HepG2 (cell line): ENCODE measurements at regions not wholly inside any gene's neighbourhood (a gene's known extent, or its start where the extent isn't known, plus 50 kb on each side); places are given as distances from the start of the nearest gene placed in this dataset.

ENCODE experiments used
- ATAC-seq: fragments of 200-7000 bp; cut with Tn5 transposase; 3 replicates; pipeline ENCODE4 v1.9.1; 2020; ENCODE audit warnings: mild to moderate bottlenecking, moderate library complexity
- BruUV-seq: library from RNA; stranded (reverse); fragments of 400-500 nt; replicated peaks from 2 replicates; lab custom pipeline; 2021; lab: Mats Ljungman, UMichigan
- CTCF ChIA-PET: fragments of 300-600 bp; formaldehyde crosslinking; extraction: SDS; loops from one replicate; lab custom pipeline; 2021; ENCODE audit warnings: low total read pairs, inconsistent platforms, low intra/inter-chr PET ratio; lab: Yijun Ruan, JAX
- POLR2A ChIA-PET: fragments of 350-600 bp; sonication (Branson Sonifier 250); formaldehyde crosslinking; loops from one replicate; lab custom pipeline; 2020; ENCODE audit warnings: antibody characterized with exemption, inconsistent platforms; lab: Yijun Ruan, JAX
- DNase-seq: peaks from one replicate; pipeline ENCODE4 v3.0.0-alpha.2; 2015; ENCODE audit warnings: low spot score
- FAIRE-seq: peaks from 3 replicates; lab custom pipeline; 2011; peaks lifted over from hg19 to GRCh38; lab: Jason Lieb, UNC
- H2AFZ ChIP-seq: one replicate; pipeline ENCODE4 v1.6.1; 2011; ENCODE audit warnings: low read length, inconsistent platforms
- H3K27ac ChIP-seq: fragments of 300-600 bp; 3 replicates; pipeline ENCODE4 v1.8.0; 2011; ENCODE audit warnings: mixed run types, mild to moderate bottlenecking, mixed read lengths, low read length, inconsistent platforms; ENCODE audit not compliant: insufficient read depth; ENCODE audit errors: extremely low read length
- H3K27me3 ChIP-seq, 2 experiments: fragments of 200-600 bp in 1 of 2; 2 replicates in 1 of 2; 3 replicates in 1 of 2; pipeline versions ENCODE4 v1.6.0 to v1.8.0; 2011; ENCODE audit warnings: low read length in 2 of 2, mild to moderate bottlenecking in 2 of 2, moderate library complexity in 2 of 2, inconsistent platforms in 1 of 2; ENCODE audit not compliant: insufficient read depth in 2 of 2, control insufficient read depth in 1 of 2
- H3K36me3 ChIP-seq, 2 experiments: fragments of 200-600 bp in 1 of 2; replicated peaks in 1 of 2; 2 replicates in 1 of 2; 3 replicates in 1 of 2; pipeline versions ENCODE4 v1.5.1 to v1.8.0; 2011; ENCODE audit warnings: low read length in 2 of 2, inconsistent platforms in 1 of 2; ENCODE audit not compliant: insufficient read depth in 2 of 2, control insufficient read depth in 1 of 2
- H3K4me1 ChIP-seq: 2 replicates; pipeline ENCODE4 v1.5.1; 2012; ENCODE audit warnings: low read length, inconsistent platforms; ENCODE audit not compliant: insufficient read depth
- H3K4me2 ChIP-seq: 2 replicates; pipeline ENCODE4 v1.6.0; 2011; ENCODE audit warnings: low read depth, low read length, inconsistent platforms
- H3K4me3 ChIP-seq, 3 experiments: fragments of 200-600 bp in 1 of 3; sonication (generic), shearing (Covaris generic) in 1 of 3; replicated peaks in 1 of 3; 2 replicates each; pipeline ENCODE4 v1.5.1; 2011 to 2016; ENCODE audit warnings: low read length in 3 of 3, inconsistent platforms in 2 of 3, low read depth in 2 of 3, mild to moderate bottlenecking in 2 of 3, control low read depth in 1 of 3, mixed read lengths in 1 of 3; ENCODE audit not compliant: insufficient read depth in 1 of 3
- H3K79me2 ChIP-seq: one replicate; pipeline ENCODE4 v1.6.1; 2011; ENCODE audit warnings: low read length, inconsistent platforms; ENCODE audit not compliant: insufficient read depth
- H3K9ac ChIP-seq: 2 replicates; pipeline ENCODE4 v1.6.0; 2011; ENCODE audit warnings: mild to moderate bottlenecking, low read depth, low read length, inconsistent platforms; ENCODE audit not compliant: insufficient read depth
- H3K9me3 ChIP-seq: 2 replicates; pipeline ENCODE4 v1.5.1; 2012; ENCODE audit warnings: mild to moderate bottlenecking, low read length
- H4K20me1 ChIP-seq: 2 replicates; pipeline ENCODE4 v1.6.0; 2011; ENCODE audit warnings: inconsistent platforms, mild to moderate bottlenecking, low read length, moderate library complexity; ENCODE audit not compliant: insufficient read depth
- AGO2 ChIP-seq: fragments of 200-400 bp; formaldehyde crosslinking; optimal IDR thresholded peaks from 2 replicates; pipeline ENCODE3; 2017; ENCODE audit warnings: mild to moderate bottlenecking, low read depth, low read length, moderate library complexity
- ARID5B ChIP-seq: IDR thresholded peaks from 2 replicates; pipeline ENCODE4 v1.4.0; 2020; ENCODE audit warnings: mild to moderate bottlenecking, missing genetic modification reagents
- FOSL2 ChIP-seq: sonication (generic); formaldehyde crosslinking; IDR thresholded peaks from 2 replicates; pipeline ENCODE4 v1.4.0; 2020; ENCODE audit warnings: missing genetic modification reagents
- FOXA1 ChIP-seq, 2 experiments: fragments of 450-650 bp in 1 of 2; sonication (generic) in 1 of 2; formaldehyde crosslinking in 1 of 2; IDR thresholded peaks; 2 replicates each; pipeline versions ENCODE4 v1.4.0 to v1.6.1; 2016 to 2020; ENCODE audit warnings: missing genetic modification reagents in 1 of 2
- FOXA3 ChIP-seq: IDR thresholded peaks from 2 replicates; pipeline ENCODE4 v1.6.1; 2016; ENCODE audit warnings: missing genetic modification reagents, missing compliant biosample characterization
- GATAD2A ChIP-seq: IDR thresholded peaks from 2 replicates; pipeline ENCODE4 v1.6.1; 2016
- HOXD1 ChIP-seq: sonication (generic); formaldehyde crosslinking; IDR thresholded peaks from 2 replicates; pipeline ENCODE4 v1.5.0; 2020; ENCODE audit warnings: missing genetic modification reagents
- KMT2A ChIP-seq: sonication (generic); formaldehyde crosslinking; IDR thresholded peaks from 2 replicates; pipeline ENCODE4 v1.4.0; 2020; ENCODE audit warnings: missing genetic modification reagents
- MXD4 ChIP-seq: IDR thresholded peaks from 2 replicates; pipeline ENCODE4 v1.6.1; 2016; ENCODE audit warnings: mild to moderate bottlenecking, missing biosample characterization, missing genetic modification reagents
- PITX1 ChIP-seq: sonication (generic); formaldehyde crosslinking; IDR thresholded peaks from 2 replicates; pipeline ENCODE4 v1.5.1; 2020; ENCODE audit warnings: mild to moderate bottlenecking, missing genetic modification reagents
- RXRB ChIP-seq: IDR thresholded peaks from 2 replicates; pipeline ENCODE4 v1.6.1; 2016; ENCODE audit warnings: borderline replicate concordance, missing genetic modification reagents, missing compliant biosample characterization
- TARDBP ChIP-seq: sonication (generic); formaldehyde crosslinking; IDR thresholded peaks from 2 replicates; pipeline ENCODE4 v1.8.0; 2022; ENCODE audit warnings: mild to moderate bottlenecking, missing genetic modification reagents
- TCF7 ChIP-seq: sonication (generic); IDR thresholded peaks from 2 replicates; pipeline ENCODE4 v1.6.1; 2016; ENCODE audit warnings: antibody characterized with exemption, low read depth
- TEAD3 ChIP-seq: optimal IDR thresholded peaks from 2 replicates; pipeline ENCODE3; 2016; ENCODE audit warnings: borderline replicate concordance
- TFE3 ChIP-seq: IDR thresholded peaks from 2 replicates; pipeline ENCODE4 v1.6.1; 2016
- ZNF589 ChIP-seq: sonication (generic); formaldehyde crosslinking; conservative IDR thresholded peaks from 2 replicates; pipeline ENCODE4 v1.8.0; 2022; ENCODE audit warnings: mild to moderate bottlenecking, moderate library complexity, missing genetic modification reagents
- ZNF614 ChIP-seq: IDR thresholded peaks from 2 replicates; pipeline ENCODE4 v1.6.1; 2018; ENCODE audit warnings: missing biosample characterization, missing genetic modification reagents, inconsistent platforms, borderline replicate concordance
- ZNF709 ChIP-seq: sonication (generic); formaldehyde crosslinking; IDR thresholded peaks from 2 replicates; pipeline ENCODE4 v1.5.0; 2020; ENCODE audit warnings: mild to moderate bottlenecking, missing genetic modification reagents
- ZSCAN9 ChIP-seq: IDR thresholded peaks from 2 replicates; pipeline ENCODE4 v1.6.1; 2016; ENCODE audit warnings: borderline replicate concordance
- WGBS: methylation state at CpG from one replicate; pipeline ENCODE4 v1.1.6; 2017; ENCODE audit warnings: low lambda C conversion rate; 5-methylcytosine and 5-hydroxymethylcytosine counted together
- in situ Hi-C: cut with HindIII; loops from 2 replicates; pipeline ENCODE4 v1.10.0; 2017; ENCODE audit warnings: low pct_unique_long_range_greater_than_20kb; ENCODE audit not compliant: extremely low pct_ligation_motif_present
- intact Hi-C: fragments of 100-400 bp; cut with micrococcal nuclease; formaldehyde crosslinking; loops from one replicate; pipeline ENCODE4 v1.10.0; 2022; ENCODE audit not compliant: unreplicated experiment

- 43% methylated on average over 9 of the region's 9 CpGs for WGBS
- ChIA-PET POLR2A (interaction anchor here (0.6 to 2.9 kb wide), 3 partner anchors 9 to 203 kb away, joined by 3 to 13 read pairs (median 3); partner anchors contain the start of gene FOXQ1), CTCF (no interaction called here)
- H4K20me1 ChIP-seq, result no peaks in the 10 kb centered on the region
- H3K9me3 ChIP-seq, result no peaks in the 10 kb centered on the region
- intact Hi-C loops (loop anchor here (5.0 kb wide), 1 partner anchor 181 kb away; the partner anchor contains the start of gene FOXQ1), in situ Hi-C loops (no loop called here)
- H3K9ac ChIP-seq, result no peak overlapping the region
- H3K27ac ChIP-seq, result no peak overlapping the region
- BruUV-seq, result no TSS peak
- H3K36me3 ChIP-seq, result no peaks in the 10 kb centered on the region
- H3K4me3 ChIP-seq, result no peak overlapping the region
- peaks cover 25% of the 10 kb centered on the region for H3K4me1 ChIP-seq
- ATAC-seq (peak; percentile 98), DNase-seq (peak; percentile 92), FAIRE-seq (peak; percentile 61)
- H2AFZ ChIP-seq, result no peak overlapping the region
- no peaks in the 10 kb centered on the region for H3K79me2 ChIP-seq
- H3K4me2 ChIP-seq, result peak overlapping the region; percentile 44
- no peaks in the 10 kb centered on the region for H3K27me3 ChIP-seq
- peak; percentile 46; the same call in 1 of the 2 replicates for TF ChIP-seq FOXA3 (CRISPR knock-in tag)
- peak; percentile 43; the same call in 1 of the 2 replicates for TF ChIP-seq GATAD2A (CRISPR knock-in tag)
- 0 out of 2 replicates have a peak, but pooled peaks have one; percentile 38 for TF ChIP-seq ZNF614 (CRISPR knock-in tag)
- no peak for TF ChIP-seq MXD4 (CRISPR knock-in tag)
- peak; percentile 63 for TF ChIP-seq ARID5B
- TF ChIP-seq AGO2, result no peak
- 0 out of 2 replicates have a peak, but pooled peaks have one; percentile 17 for TF ChIP-seq FOXA1 (IDR thresholded peaks at IDR 0.05)
- peak; percentile 65 for TF ChIP-seq FOXA1 (CRISPR knock-in tag; IDR thresholded peaks at IDR 0.05)
- no peak for TF ChIP-seq ZSCAN9 (CRISPR knock-in tag)
- no peak for TF ChIP-seq HOXD1 (CRISPR knock-in tag)
- 0 out of 2 replicates have a peak, but pooled peaks have one; percentile 24 for TF ChIP-seq TFE3 (CRISPR knock-in tag)
- TF ChIP-seq TEAD3 (CRISPR knock-in tag), result peak; percentile 64
- peak; percentile 47; the same call in 1 of the 2 replicates for TF ChIP-seq TCF7
- 0 out of 2 replicates have a peak, but pooled peaks have one; percentile 16 for TF ChIP-seq TARDBP (CRISPR knock-in tag)
- 0 out of 2 replicates have a peak, but pooled peaks have one; percentile 37 for TF ChIP-seq ZNF589 (CRISPR knock-in tag)
- TF ChIP-seq FOSL2 (CRISPR knock-in tag), result peak; percentile 52
- TF ChIP-seq RXRB (CRISPR knock-in tag), result 0 out of 2 replicates have a peak, but pooled peaks have one; percentile 24
- TF ChIP-seq PITX1 (CRISPR knock-in tag), result 0 out of 2 replicates have a peak, but pooled peaks have one; percentile 12
- TF ChIP-seq ZNF709, result 0 out of 2 replicates have a peak, but pooled peaks have one; percentile 39
- TF ChIP-seq KMT2A (CRISPR knock-in tag), result 0 out of 2 replicates have a peak, but pooled peaks have one; percentile 21
Observed at GRCh38 chr6:1131285-1132079, 180.4 kb upstream of the FOXQ1 start.
